ENCODE measurements at regions not wholly inside any gene's neighbourhood (a gene's known extent, or its start where the extent isn't known, plus 50 kb on each side); places are given as distances from the start of the nearest gene placed in this dataset.

- DNase-seq (no peak), ATAC-seq (no peak)
Measured at GRCh38 chr1:219399446-219399845, 213.5 kb downstream of the ZC3H11B start.

DNA sequence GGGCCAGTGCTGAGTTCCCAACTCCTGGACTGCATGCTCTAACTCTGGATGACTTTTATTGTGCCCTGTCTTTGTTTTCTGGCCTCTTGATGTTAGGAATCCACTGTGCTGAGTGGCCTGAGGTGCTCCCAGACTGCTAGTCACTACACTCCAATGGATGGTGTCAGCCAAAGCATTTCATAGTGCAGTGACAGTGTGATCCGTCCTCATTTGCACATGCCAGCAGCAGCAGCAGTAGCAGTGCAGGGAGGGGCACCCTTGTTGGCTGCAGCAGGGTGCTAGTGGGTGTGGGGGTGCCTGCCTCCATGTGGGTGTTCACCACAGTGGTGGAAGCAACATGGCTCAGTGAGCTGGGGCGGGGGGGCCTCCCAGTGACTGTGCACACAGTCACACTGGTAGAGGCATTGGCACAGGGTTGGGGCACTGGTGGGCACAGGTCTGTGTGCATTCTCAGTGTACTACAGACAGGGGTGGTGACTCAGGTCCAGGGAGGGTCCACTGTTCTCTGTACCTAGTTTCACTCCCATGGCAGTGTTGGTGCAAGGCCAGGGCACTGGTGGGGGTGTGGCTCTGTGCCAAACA, 214.0 kb downstream of the ZC3H11B start:
- ATAC-seq = peak; percentile 23
- DNase-seq = no peak

- ATAC-seq = no peak
- DNase-seq = no peak
Measured at GRCh38 chr1:219397511-219397910, 215.4 kb downstream of the ZC3H11B start.

- DNase-seq (no peak), ATAC-seq (no peak)
Measured at GRCh38 chr1:219391297-219391696, 217.6 kb downstream of the LYPLAL1 start.

DNA sequence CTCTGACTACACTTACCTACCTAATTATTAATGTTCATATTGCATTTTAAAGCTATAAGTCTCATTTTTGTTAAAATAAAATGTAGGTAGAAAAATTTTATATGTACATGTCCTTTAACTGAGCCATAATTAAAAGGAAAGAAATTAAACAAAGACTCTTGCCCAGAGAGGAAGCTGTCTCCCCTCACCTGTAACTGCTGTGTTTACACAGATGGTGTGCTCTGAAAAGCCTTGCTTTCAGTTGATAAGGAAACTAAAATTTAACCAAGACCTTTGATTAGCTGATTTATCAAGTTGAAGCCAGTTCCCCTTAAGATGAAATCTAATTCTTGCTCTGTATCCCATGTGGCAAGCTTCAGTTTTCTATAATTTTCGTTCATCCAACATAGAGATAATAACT, 213.5 kb downstream of the LYPLAL1 start:
- no peak for ATAC-seq
- no peak for DNase-seq

DNA sequence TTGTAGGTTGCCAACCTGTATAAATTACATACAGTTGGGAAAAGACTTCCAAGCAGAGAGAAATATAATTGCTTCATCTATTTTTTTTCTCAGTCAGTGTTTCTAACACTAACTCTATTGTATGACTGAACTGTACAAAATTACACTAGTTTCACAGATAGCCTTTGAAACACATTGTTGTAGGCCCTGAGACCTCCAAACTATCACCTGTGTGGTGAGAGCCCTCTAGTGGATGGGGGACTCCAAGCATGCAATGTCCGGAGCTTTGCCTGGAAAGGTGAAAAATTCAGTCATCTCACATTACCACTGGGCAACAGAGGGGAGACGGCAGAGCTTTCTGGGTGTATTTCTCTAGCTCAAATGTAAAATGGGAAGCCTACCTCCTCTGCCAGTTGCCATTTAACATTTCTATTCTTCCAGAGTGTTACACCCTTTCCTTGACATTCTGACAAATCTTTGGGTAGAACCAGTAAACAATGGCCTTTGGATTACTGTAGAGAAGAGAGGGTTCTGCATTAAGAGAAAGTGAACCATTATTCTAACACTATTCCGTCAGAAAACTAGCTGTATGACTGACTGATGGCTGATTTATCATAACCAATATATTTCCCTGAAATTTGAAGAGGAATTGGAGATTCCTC, 212.2 kb downstream of the LYPLAL1 start:
- peak; percentile 36 for DNase-seq

DNA sequence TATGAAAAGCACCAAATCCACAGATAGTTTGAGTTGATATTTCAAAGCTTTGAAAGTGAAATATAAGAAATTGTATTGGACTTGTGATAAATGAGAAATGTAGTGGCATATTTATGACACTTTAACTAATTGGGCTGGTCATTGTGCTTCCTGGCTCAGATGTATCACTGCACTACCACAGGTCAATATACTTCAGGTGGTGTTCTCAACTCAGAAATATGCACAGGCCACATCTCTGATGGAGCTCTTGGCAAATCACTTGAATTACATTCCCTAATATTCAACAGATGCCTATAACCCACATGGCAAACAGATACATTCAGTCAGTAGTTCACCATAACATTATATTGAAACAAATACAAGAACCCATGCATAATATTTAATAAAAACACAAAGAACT, 209.6 kb downstream of the LYPLAL1 start:
- DNase-seq (no peak), ATAC-seq (no peak)

More for the DNA sequence above, 212.2 kb downstream of the LYPLAL1 start:
- peak; percentile 59 for ATAC-seq

GRCh38 chr1:219381396-219381795, 207.7 kb downstream of the LYPLAL1 start:
- DNase-seq (no peak), ATAC-seq (no peak)

DNA sequence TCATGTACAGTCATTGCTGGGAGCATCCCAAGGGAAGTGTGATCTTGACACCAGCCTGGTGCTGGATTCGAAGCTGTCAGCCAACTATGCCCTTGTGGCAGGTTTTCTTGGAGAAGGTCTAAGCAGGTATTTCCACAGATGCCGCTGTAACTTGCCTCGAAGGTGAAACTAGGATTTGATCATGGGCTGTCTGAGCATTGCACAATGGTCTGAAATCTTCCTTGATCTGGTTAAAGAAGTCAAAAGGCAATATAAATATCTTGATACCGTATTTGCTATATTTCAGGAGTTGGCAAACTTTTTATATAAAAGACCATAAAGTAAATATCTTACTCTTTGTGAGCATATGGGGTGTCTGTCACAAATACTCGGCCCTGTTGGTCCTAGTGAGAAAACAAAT, 206.8 kb downstream of the LYPLAL1 start:
- ATAC-seq (no peak), DNase-seq (no peak)

DNA sequence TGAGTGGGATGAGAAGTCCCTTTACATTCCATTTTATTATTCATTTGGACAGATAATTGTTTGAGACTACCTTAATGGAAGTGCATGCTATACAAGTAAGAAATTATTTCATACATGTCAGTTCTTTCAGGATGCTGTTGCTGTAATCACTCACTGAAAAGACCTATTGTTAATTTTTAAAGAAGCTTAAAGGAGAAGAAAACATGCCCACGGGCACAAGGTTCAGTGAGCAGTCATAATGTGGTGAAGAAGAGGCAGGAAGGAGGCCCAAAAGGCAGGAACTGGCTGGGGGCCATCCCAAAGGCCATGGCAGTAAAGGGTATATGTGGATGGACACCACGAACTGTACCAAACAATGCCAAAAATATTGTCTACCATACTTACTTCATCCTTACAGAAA, 206.0 kb downstream of the LYPLAL1 start:
- ATAC-seq (no peak), DNase-seq (no peak)

DNA sequence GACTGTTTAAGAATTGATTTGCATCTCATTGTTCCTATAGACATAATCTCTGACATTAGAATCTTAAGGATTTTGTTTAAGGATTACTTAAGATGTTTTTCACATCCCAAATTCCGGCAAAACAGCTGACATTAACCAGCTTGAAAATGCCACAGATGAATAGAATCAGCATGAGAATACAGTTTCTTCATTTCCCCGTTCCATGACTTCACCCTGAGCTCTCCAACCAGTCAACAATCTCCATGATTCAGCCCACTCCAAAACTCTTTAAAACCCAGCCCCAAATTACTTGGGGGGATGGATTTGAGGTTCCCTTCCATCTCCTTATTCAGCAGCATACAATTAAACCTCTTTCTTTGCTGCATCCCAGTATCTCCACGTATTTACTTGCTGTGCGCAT, 201.0 kb downstream of the LYPLAL1 start:
- ATAC-seq = no peak
- no peak for DNase-seq

- no peak for DNase-seq
- ATAC-seq = no peak
Measured at GRCh38 chr1:219374046-219374566, 200.4 kb downstream of the LYPLAL1 start.

DNA sequence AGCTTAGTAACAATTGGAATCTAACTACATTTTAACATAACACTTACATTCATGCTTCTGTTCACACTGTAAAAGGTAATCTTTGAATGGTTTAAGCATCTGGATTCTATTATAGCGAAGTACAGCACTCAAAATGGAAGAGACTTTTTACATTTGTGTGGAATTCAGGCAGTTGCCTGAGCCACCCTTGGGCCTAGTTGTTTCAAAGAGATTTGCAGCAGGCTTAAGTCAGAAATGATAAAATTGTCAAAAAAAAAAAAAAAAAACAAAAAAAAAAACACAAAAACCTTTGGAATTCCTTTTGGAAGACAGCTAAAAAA, 199.9 kb downstream of the LYPLAL1 start:
- DNase-seq (no peak), ATAC-seq (no peak)

DNA sequence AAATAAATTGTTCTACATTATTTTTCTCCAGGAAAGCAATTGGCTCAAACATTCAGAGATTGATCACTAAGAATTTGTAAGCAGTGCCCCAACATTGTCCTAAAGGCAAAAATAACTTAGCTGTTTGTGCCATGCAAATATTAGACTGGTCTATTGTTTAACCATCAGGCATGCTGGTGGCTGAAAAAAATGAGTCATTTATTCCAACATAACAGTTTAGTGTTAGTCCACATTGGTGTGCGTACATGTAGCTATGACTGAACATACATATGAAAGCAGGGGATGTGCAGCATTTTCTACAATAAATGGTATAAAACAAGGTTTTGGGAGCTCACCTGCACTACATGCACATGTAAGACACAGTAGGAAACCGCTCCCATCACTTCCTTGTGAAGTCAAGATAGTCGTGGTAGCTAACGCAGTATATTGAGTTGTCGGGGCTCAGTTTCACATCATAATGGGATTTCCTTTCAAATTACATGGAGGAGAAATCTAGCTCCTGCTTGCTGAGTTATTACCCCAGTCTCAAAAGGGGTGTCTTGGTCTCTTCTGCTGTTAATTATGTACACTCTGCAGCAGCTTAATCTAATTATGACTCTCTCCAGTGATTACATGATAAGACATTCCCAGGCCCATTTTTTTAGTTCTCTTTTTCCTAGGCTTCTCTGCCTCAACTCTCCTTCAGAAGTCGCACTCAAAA, 199.4 kb downstream of the LYPLAL1 start:
- ATAC-seq (no peak), DNase-seq (no peak)

DNA sequence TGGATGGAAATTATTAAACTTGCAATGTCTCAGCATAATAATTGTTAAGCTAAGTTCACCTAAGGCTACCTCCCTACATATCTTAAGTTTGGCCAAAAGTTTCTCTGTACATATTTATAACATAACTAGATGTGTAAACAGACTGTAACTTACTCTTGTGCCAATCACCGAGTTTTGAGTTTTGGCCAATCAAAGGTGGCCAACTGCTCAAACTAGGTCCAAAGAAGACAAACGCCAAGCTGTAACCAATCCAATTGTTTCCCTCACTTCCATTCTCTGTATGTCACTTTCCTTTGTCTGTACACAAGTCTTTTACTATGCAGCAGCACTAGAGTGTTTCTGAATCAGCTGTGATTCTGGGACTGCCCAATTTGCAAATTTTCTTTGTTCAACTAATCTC, 197.8 kb downstream of the LYPLAL1 start:
- ATAC-seq (no peak), DNase-seq (no peak)

DNA sequence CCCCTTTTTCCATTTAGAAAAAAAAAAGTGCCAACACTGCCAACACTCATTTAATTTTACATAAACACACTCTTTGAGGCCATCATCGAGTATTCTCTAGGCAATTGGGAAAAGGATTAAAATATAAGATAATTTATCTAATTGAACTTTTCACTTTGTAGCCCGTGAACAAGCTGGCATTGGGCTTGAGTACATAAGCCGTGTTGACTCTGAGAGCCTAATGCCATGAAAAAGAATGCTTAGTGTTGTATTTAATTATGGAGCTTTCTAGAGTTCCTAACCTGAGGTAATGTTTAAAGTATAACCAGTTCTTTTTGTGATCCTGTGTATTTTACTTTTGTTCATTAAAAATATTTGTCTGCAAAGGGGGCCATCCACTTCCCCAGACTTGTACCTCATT, 193.8 kb downstream of the LYPLAL1 start:
- no peak for ATAC-seq
- no peak for DNase-seq

GRCh38 chr1:219365451-219365850, 191.8 kb downstream of the LYPLAL1 start:
- no peak for ATAC-seq
- no peak for DNase-seq

- ATAC-seq = no peak
- DNase-seq = no peak
Measured at GRCh38 chr1:219362702-219363101, 189.0 kb downstream of the LYPLAL1 start.

DNA sequence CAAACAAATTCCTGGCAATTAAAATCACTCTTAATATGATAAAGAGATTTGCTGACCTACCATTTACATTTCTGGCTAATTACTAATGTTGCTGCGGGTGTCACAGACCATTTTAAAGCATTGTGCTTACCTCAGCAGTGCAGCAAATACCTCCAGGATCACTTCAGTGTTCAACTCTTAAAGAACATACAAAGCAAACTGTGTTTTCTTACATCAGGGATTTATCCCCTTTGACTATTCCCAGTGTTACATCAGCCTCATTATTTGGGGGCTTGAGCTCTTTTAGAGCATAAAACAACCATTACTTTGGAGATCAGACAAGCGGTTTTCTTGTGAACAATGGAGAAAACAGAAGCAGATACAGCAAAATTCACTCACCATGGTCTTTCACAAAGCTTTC, 185.4 kb downstream of the LYPLAL1 start:
- DNase-seq (no peak), ATAC-seq (no peak)

GRCh38 chr1:219358080-219358479, 184.4 kb downstream of the LYPLAL1 start:
- DNase-seq (no peak), ATAC-seq (no peak)

- DNase-seq = no peak
- no peak for ATAC-seq
Measured at GRCh38 chr1:219354962-219355361, 181.3 kb downstream of the LYPLAL1 start.

DNA sequence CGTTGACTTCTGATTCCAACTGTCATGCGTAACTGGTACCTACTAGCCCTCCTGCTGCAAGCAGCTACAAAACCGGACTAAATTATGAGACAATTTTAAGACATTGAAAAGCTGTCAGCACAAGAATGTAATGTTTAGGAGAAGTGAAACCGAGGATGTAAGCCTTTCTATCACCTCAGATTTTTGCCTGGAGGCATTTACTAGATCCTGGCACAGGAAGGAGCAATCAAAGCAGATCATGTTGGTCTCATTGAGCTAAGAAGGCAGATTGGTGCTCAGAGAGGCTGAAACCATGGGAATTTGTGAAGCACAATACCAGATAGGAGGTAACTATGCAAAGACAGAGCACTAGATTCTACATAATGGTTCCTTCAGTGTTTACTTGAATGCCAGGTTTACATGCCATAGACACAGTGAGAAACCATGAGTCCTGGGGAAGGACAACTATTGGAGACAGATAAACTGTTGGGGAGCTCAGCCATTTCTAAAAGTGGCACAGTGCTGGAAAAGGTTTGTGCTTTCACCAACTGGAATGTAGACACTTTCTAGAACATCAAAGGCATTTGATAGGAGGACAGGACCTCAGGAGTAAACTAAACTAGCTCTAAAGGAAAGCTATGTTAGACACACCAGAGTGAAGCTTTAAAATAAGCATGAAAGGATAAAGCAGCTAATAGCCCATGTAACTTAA, 179.4 kb downstream of the LYPLAL1 start:
- DNase-seq (no peak), ATAC-seq (no peak)
